NCI-H82 treated with DMSO at 0.1 percent for 48 hours (cell line): ENCODE measurements at regions not wholly inside any gene's neighbourhood (a gene's known extent, or its start where the extent isn't known, plus 50 kb on each side); places are given as distances from the start of the nearest gene placed in this dataset.
A peak's percentile ranks its signal among the peaks of the same experiment; 100 is the strongest.
"Not testable (repeated sequence)": the region's sequence is repeated elsewhere in the genome, so short reads cannot be mapped to it uniquely, and the experiment has no call there.

ENCODE experiments used
- DNase-seq: peaks from one replicate; lab custom pipeline; 2025; ENCODE audit not compliant: unreplicated experiment; lab: John Stamatoyannopoulos, UW

GRCh38 chr7:45259966-45260646, 102.5 kb downstream of the RAMP3 start:
- DNase-seq, result peak; percentile 14

GRCh38 chr7:45267262-45267661, 109.7 kb downstream of the RAMP3 start:
- no peak for DNase-seq

GRCh38 chr7:45268013-45268412, 110.4 kb downstream of the RAMP3 start:
- no peak for DNase-seq

- no peak for DNase-seq
Measured at GRCh38 chr7:45269192-45269591, 111.6 kb downstream of the RAMP3 start.

GRCh38 chr7:45278763-45279398, 121.3 kb downstream of the RAMP3 start:
- DNase-seq, result no peak

- DNase-seq, result not testable (repeated sequence)
Measured at GRCh38 chr7:45289611-45290010, 132.0 kb downstream of the RAMP3 start.

GRCh38 chr7:45290880-45291279, 133.3 kb downstream of the RAMP3 start:
- no peak for DNase-seq

GRCh38 chr7:45292481-45292880, 134.9 kb downstream of the RAMP3 start:
- peak; percentile 59 for DNase-seq

GRCh38 chr7:45293295-45293942, 135.8 kb downstream of the RAMP3 start:
- DNase-seq, result peak; percentile 7

GRCh38 chr7:45294559-45294958, 137.0 kb downstream of the RAMP3 start:
- DNase-seq, result no peak

- DNase-seq, result peak; percentile 97
Measured at GRCh38 chr7:45295222-45295621, 137.6 kb downstream of the RAMP3 start.

GRCh38 chr7:45296748-45297147, 139.2 kb downstream of the RAMP3 start:
- no peak for DNase-seq

GRCh38 chr7:45306752-45307305, 149.2 kb downstream of the RAMP3 start:
- DNase-seq, result no peak

- DNase-seq, result no peak
Measured at GRCh38 chr7:45311597-45311996, 154.0 kb downstream of the RAMP3 start.

- not testable (repeated sequence) for DNase-seq
Measured at GRCh38 chr7:45315512-45315911, 157.9 kb downstream of the RAMP3 start.

GRCh38 chr7:45324683-45325237, 167.2 kb downstream of the RAMP3 start:
- no peak for DNase-seq

GRCh38 chr7:45325378-45325777, 167.8 kb downstream of the RAMP3 start:
- DNase-seq, result no peak

GRCh38 chr7:45328403-45328981, 170.9 kb downstream of the RAMP3 start:
- DNase-seq, result no peak

GRCh38 chr7:45331563-45331962, 174.0 kb downstream of the RAMP3 start:
- no peak for DNase-seq

- not testable (repeated sequence) for DNase-seq
Measured at GRCh38 chr7:45335024-45335423, 177.4 kb downstream of the RAMP3 start.

GRCh38 chr7:45342236-45342635, 184.6 kb downstream of the RAMP3 start:
- no peak for DNase-seq
